Heart right ventricle (tissue), 16 donors: ENCODE measurements at regions not wholly inside any gene's neighbourhood (a gene's known extent, or its start where the extent isn't known, plus 50 kb on each side); places are given as distances from the start of the nearest gene placed in this dataset.

Source experiments
- ATAC-seq, 8 donors: fragments of 200-7000 bp; cut with Tn5 transposase; one replicate each; pipeline ENCODE4 v1.9.1; 2020; ENCODE audit warnings: mild to moderate bottlenecking in 8 of 8, moderate library complexity in 8 of 8, moderate number of reproducible peaks in 1 of 8
- DNase-seq, 2 donors: peaks; one replicate each; pipeline ENCODE4 v3.0.0-alpha.2; 2020
- H3K27ac ChIP-seq, 10 donors: fragments of 200-600 bp; sonication (generic) in 2 of 10; one replicate each; pipeline versions ENCODE4 v1.5.0 to v1.8.0; 2020 to 2022; ENCODE audit warnings: mild to moderate bottlenecking in 3 of 10
- H3K27me3 ChIP-seq, 7 donors: fragments of 200-600 bp; one replicate each; pipeline ENCODE4 v1.8.0; 2021 to 2022; ENCODE audit warnings: mild to moderate bottlenecking in 2 of 7
- H3K36me3 ChIP-seq, 9 donors: fragments of 200-600 bp; sonication (generic) in 1 of 9; one replicate each; pipeline versions ENCODE4 v1.5.0 to v1.8.0; 2020 to 2022; ENCODE audit warnings: mild to moderate bottlenecking in 2 of 9
- H3K4me1 ChIP-seq, 9 donors: fragments of 200-600 bp; sonication (generic) in 1 of 9; one replicate each; pipeline versions ENCODE4 v1.5.0 to v1.8.0; 2020 to 2022; ENCODE audit warnings: mild to moderate bottlenecking in 4 of 9
- H3K4me3 ChIP-seq, 10 donors: fragments of 200-600 bp; sonication (generic) in 2 of 10; one replicate each; pipeline versions ENCODE4 v1.5.0 to v1.8.0; 2020 to 2022; ENCODE audit warnings: mild to moderate bottlenecking in 7 of 10, moderate library complexity in 2 of 10
- H3K9me3 ChIP-seq, 11 donors: fragments of 200-600 bp in 10 of 11; sonication (generic) in 2 of 11; one replicate each; pipeline versions ENCODE4 v1.5.0 to v1.8.0; 2013 to 2022; ENCODE audit warnings: mild to moderate bottlenecking in 2 of 11, control low read depth in 1 of 11, moderate library complexity in 1 of 11
- CTCF ChIP-seq, 9 donors: fragments of 200-600 bp; sonication (generic) in 2 of 9; IDR thresholded peaks; one replicate each; pipeline versions ENCODE4 v1.5.0 to v1.8.0; 2021 to 2022; ENCODE audit warnings: antibody characterized with exemption in 9 of 9, mild to moderate bottlenecking in 5 of 9, moderate library complexity in 1 of 9
- WGBS, 2 donors: extraction: QIAGEN DNeasy Blood & Tissue Kit; methylation state at CpG; one replicate each; pipeline ENCODE4 v1.1.7; 2013; ENCODE audit warnings: inconsistent platforms in 1 of 2; 5-methylcytosine and 5-hydroxymethylcytosine counted together
- intact Hi-C, 10 donors: fragments of 100-400 bp; cut with DNase I; formaldehyde crosslinking; loops; one replicate each; pipeline versions ENCODE4 v1.11.1 to v1.14.2; 2022
- donor health status: Arrhythmogenic right ventricular cardiomyopathy.
- donor health status: ischemic (EF 13 %, LVEDD 7.1; RV severe dilation, severe dysfunction).
- donor health status: healthy with polysubstance abuse.
- donor health status: DM: no; HTN: yes; CAD: no.
- donor health status: DM: no; HTN: no; CAD: no.
- donor health status: ischemic (EF 25% LVEDD 6.9; RV normal size, moderate dysfunction).
- donor health status: ischemic (EF 25% LVEDD 5.7; RV mildly dilated, moderate dysfunction).
- donor health status: healthy.
- donor health status: DM: yes; HTN: yes; CAD: no.
- donor health status: Ischemic cardiomyopathy.
- donor health status: ischemic (EF 35%, LVEDD 5.7; RV mildly dilated, moderate dysfunction).
- donor health status: nonischemic (EF 11% LVEDD 7.7; RV severe dilation, severe dysfunction).
- donor health status: DM: yes; HTN: yes; CAD: no.
- donor health status: PGD.
- donor health status: ischemic (EF 29% LVEDD 5.4; RV normal size, mild dysfunction).
- donor health status: nonischemic (EF 23%, LVEDD 6.1; RV moderate dilation, normal function).

- no peak for TF ChIP-seq CTCF (IDR thresholded peaks at IDR 0.05)
- WGBS, 2 donors: 86 to 87% methylated on average over 2 of the region's 2 CpGs
- intact Hi-C loops: no loop called here
- Histone ChIP-seq H3K9me3 (no peaks in the 10 kb centered on the region), H3K4me1 (no peaks in the 10 kb centered on the region), H3K27me3 (peaks cover 0 to 46% (median 0%) of the 10 kb centered on the region in 7 donors), H3K36me3 (no peaks in the 10 kb centered on the region), H3K27ac (no peak overlapping the region), H3K4me3 (no peak overlapping the region)
- DNase-seq: no peak
- ATAC-seq: no peak
These were observed 60.7 kb upstream of the FAM9A start for GRCh38 chrX:8861908-8862307.

GRCh38 chrX:8851231-8851886 lies 50.2 kb upstream of the FAM9A start:
- H3K27me3 ChIP-seq: peaks cover 0 to 70% (median 0%) of the 10 kb centered on the region in 7 donors
- H3K4me3 ChIP-seq: no peak overlapping the region
- H3K36me3 ChIP-seq: no peaks in the 10 kb centered on the region
- no peak for ATAC-seq
- 80 to 82% methylated on average over 11 of the region's 11 CpGs for WGBS, 2 donors
- H3K4me1 ChIP-seq: no peaks in the 10 kb centered on the region
- intact Hi-C loops: no loop called here
- DNase-seq: no peak
- H3K27ac ChIP-seq: no peak overlapping the region
- H3K9me3 ChIP-seq: no peaks in the 10 kb centered on the region
- no peak for TF ChIP-seq CTCF (IDR thresholded peaks at IDR 0.05)
